Medulla oblongata (tissue), 1 donor: ENCODE measurements at regions not wholly inside any gene's neighbourhood (a gene's known extent, or its start where the extent isn't known, plus 50 kb on each side); places are given as distances from the start of the nearest gene placed in this dataset.
"Not testable (repeated sequence)": the region's sequence is repeated elsewhere in the genome, so short reads cannot be mapped to it uniquely, and the experiment has no call there.

Experiments
- DNase-seq: peaks from one replicate; pipeline ENCODE4 v3.0.0-alpha.2; 2015; ENCODE audit errors: extremely low spot score

DNA sequence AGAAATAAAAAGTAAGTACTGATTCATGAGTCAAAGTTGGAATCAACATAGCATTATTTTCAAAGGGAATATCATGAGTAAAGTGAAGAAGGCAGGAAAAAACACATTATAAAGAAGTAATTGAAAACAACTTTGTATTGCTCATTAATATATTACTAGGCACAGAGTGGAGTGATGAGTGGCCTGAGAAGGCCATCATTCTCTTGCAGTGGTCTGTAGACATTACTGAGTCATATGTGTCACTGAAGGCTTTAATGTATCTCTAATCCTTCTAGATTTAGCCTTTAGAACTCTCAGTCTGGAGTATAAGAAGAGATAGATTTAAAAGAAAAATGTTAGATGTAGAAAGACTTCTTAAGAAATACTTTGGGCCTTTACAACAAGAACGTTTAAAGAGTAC, 881.4 kb downstream of the DNAH5 start:
- no peak for DNase-seq

DNA sequence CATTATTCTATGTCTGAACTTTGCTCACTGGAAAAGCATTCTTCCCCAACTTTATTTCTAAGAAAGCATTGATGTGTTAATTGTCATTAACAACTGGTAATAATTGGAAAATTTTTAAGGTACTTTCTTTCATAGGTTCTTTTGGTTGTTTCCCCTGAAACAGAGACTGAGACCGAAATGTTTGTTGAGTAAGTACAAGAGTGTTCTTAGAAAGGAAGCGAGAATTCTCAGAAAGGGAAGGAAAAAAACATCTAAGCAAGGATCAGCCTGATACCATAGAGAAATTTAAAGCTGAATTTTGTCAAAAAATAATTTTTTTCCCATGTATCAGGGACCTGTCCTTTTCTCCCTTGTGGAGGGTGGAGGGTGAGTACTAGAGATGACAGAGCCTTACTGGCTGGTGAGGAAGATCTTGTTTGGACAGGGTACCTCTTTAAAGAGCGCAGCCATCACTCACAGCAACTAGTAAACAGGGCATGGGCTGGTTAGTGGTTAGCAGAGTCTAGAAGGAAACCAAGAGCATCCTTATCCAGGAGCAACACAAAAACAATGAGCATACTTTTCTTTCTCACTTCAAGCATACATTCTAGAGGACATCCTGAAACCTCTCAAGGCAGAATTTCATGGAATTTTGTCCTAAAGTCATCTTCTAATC, 898.5 kb downstream of the DNAH5 start:
- DNase-seq = no peak

DNA sequence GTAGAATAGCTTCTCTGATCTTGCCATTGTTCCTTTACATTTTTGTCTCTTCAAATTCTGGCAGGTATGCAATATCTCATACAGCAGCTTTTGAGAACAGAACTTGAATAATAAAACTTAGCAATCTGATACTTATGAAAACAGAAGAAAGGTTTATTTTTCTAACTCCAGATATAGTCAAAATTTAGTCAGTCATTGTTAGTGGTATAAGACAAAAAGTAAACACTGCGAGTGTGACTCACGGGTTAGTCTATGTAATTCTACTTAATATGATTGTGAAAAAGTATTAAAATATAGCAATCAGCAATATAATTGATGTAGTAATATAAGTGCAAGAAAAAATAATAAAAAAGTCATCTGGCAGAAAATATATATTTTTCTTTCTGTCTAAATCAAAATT, 910.4 kb downstream of the DNAH5 start:
- DNase-seq = no peak

DNA sequence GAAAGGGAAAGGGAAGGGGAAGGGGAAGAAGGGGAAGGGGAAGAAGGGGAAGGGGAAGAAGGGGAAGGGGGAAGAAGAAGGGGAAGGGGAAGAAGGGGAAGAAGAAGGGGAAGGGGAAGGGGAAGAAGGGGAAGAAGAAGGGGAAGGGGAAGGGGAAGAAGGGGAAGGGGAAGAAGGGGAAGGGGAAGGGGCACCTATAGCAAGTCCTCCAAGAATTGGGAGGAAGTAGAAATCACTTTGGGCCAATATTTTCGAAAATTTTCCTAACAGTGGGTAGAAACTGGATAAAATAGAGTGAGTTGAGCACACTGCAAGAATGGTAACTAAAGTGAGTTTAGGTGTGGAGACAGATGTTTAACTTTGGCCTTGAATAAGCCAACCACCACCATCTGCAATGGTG, 915.3 kb downstream of the DNAH5 start:
- no peak for DNase-seq

DNA sequence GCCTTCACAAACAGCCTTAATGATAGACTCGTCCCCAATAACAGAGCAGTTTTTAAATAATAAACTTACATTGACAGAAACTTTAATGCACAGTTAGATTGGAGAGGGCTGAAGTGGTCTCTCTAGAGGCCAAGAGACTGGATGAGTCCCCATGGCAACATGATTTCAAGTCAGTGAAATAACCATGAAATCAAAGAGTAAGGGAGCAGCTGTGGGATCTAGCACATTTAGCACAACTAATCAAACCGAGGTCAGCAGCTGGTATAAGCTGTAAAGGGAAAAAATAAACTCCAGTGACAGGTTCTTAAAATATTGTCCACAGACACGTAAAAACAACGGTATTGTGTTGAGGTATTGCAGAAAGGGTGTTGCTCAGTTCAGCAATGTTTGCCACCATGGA, 916.6 kb downstream of the DNAH5 start:
- no peak for DNase-seq

DNA sequence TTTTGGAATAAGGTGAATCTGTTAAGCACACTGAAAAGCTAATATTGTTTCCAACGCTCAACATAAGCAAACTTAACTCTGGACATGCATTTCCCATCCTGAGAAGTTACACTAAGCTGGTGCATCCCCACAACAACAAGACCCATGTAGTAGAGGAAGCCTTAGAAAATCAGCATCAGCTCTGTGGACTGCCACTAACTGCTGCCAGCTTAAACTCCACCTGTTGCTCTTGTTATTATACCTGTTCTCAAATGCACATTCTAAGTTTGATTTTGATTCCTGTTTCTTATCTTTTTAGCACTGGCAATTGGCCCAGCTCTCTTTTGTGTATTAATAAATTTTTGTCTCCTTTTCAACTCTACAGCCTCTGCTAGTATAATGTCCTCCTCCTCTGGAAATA, 924.8 kb downstream of the DNAH5 start:
- DNase-seq = no peak

DNA sequence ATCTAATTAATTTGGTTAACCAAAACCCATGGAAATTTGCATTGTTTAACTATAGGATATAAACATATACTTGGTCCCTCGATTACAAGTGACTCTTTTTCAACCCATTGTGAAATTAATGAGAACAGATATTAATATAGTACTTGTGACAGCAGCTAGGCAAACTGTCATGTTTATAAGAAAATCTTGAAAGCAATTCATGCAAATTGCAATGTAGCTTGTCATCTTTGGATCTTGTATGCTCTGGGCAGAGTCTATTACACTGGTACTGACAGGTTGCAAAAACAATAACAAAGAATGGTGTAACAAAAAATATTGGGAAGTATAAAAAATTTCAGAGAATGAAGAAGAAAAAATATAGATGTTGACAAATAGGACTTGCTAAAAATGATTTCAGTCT, 941.0 kb downstream of the DNAH5 start:
- DNase-seq = no peak

DNA sequence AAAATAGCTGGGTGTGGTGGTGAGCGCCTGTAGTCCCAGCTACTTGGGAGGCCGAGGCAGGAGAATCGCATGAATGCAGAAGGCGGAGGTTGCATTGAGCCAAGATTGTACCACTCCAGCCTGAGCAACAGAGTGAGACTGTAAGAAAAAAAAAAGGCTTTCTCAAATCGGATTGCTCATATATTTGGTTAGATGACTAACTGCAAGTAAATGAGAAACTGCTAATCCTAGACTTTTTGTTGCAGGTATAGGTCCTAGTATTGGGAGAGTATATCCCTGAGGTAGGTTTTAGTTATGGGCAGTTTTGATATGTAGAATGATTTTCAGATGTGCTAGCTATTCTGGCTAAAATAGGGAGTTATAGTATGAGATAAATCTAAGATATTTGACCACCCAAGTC, 944.8 kb downstream of the DNAH5 start:
- no peak for DNase-seq

DNA sequence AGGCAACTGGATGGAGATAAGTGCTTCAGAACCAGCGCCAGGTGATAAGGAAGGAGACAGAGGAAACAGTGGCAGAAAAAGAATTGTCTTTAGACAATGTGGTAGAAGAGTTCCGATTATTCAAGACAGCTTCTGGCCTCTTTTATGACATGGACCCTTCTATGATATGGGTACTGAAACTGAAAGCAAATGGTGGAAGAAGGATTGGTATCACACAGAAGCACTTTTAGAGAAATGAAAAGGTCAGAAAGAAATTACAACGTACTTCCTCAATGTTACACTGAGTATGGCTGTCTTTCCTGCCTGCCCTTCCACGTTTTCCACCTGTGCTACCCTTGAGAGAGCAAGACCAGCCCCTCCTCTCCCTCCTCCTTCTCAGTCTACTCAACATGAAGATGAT, 959.3 kb downstream of the DNAH5 start:
- no peak for DNase-seq

DNA sequence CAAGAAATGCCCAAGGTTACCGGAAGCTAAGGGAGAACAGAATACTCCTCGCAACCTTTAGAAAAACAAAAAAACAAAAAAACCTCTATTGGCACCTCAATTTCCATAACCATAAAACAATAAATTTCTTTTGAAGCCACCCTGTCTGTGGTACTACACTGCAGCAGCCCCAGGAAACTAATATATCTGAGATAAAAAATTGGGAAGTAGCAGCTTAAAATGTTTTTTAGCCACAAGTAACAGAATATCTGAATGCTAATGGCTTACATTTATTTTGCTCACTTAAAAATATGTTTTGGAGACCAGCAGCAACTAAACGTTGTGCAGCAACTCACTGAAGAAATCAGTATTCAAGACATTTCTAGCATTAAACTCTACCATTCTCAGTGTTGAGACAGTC, 969.6 kb downstream of the DNAH5 start:
- DNase-seq = no peak

DNA sequence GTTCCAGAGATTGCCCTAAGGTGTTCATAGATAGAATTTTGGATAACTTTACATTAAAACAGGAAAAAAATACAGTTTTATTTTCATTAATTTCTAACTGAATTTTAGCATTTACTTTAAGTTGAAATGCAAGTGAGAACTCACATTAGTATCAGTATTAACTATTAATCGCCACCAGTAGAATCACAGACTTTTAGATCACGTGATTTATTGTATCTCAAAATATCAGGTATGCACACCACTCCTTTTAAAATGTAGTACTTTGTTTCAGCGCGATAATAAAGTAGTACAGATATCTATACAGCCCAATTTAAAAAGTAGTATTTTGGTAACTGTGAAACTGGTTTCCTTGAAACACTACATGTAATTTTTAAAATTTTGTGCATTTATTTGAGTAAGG, 978.7 kb downstream of the DNAH5 start:
- DNase-seq = no peak

DNA sequence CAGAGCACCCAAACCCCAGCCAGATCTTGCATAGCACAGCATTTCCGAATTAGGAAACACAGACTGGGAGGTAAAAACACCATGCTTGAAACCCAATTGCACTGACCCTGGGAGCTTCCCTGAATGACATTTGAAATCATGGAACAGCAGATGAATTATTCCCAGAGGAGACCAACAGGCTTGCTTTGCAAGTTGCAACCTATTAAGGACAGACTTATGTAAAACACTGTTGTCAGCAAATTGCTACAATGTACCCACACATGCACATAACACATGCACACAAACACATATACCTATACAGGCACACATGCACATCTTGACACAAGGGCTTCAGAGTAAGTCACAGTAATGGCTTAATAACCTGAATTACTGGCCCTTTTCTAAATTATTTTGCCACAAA, 984.8 kb downstream of the DNAH5 start:
- no peak for DNase-seq

DNA sequence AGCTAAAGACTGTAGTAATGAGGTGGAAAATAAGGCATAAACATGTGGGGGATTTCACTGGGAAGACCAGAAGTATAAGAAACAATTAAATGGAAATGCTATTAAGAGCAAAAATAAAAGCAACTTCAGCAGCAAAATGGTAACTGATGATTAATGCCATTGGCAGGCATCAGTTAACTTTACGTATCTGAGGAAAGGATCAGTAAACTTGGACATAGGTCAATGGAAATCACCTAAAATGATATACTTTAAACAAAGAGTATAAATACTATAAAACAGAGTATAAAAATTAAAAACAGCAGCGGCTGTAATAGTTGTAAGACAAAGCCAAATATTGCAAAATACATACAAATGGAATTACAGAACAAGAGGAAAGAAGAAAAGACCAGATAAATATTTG, 992.1 kb downstream of the DNAH5 start:
- no peak for DNase-seq

DNA sequence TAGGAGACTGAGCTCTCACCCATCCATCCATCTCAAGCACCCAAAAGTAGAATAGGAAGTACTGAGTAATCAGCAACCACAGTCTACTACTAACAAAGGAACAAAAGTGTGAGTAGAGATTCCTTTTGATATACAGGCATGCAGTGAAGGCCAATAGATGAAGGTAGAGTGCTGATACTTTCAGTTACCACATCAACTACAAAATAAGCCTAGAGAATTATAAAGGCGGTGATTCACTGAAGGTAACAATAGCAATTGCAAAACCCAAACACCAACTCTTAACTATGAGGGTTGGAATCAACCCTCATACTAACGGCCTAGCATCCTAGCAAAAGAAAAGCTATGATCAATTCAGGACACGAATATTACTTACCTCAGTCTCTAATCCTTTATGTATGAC, 992.6 kb downstream of the DNAH5 start:
- DNase-seq = no peak

DNA sequence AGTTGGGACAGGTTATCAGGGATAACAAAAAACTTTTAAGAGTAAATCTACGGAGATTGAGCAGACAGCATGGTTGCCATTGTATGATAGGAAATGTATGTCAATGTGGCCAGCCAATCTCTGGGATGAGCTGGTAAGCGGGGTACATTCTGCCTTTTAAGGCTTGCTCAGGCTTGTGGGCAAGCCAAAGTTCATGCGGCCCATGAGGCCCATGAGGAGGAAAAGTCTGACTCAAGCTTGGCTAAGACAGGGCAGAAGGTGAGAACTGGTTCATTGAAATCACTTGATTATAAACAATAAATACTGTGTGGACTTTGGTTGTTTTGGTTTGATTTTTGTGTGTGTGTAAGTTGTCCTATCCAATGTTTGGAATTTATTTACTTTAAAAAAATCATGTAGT, 997.1 kb downstream of the DNAH5 start:
- no peak for DNase-seq

DNA sequence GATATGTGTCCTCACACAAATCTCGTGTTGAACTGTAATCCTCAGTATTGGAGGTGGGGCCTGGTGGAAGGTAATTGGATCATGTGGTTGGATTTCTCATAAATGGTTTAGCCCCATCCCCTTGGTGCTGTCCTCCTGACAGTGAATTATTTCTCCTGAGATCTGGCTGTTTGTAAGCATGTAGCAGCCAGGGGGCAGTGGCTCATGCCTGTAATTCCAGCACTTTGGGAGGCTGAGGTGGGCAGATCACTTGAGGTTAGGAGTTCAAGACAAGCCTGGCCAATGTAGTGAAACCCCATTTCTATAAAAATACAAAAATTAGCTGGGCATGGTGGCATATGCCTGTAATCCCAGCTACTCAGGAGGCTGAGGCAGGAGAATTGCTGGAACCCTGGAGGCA, 999.0 kb downstream of the DNAH5 start:
- not testable (repeated sequence) for DNase-seq

DNA sequence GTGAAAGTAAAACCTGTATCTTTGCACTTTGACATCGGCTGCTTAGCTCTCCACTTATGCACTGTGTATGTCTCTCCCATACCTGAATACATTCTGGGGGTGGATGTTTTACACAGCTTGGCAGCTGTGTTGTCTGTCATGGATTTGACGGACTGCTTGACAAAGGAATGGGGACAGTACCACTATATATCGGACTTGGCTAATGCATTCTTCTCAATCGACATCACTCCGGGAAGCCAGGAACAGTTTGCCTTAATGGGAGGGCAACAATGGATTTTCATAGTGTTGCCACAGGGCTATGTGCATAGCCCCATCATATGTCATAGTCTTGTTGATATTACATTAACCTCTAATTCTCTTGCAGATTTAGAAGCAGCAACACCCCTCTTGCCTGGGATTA, 1008.3 kb downstream of the DNAH5 start:
- no peak for DNase-seq

DNA sequence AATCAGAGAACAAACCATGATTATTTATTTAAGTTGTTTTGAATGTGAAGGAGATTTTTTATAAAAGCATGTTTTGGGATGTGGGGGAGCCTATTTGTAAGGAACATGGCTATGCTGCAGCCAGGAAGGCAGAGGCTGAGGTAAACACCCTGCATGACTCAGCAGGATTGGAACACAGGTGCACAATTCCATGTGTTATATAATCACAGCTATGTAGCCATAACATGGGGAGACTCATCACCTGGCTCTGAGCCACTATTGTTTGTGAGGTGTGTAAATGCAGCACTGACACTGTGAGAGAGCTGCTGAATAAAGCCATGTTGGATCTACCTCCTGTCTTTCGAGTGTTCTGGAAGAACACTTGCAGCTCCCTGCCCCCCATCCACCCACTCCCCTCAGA, 1009.8 kb downstream of the DNAH5 start:
- no peak for DNase-seq

DNA sequence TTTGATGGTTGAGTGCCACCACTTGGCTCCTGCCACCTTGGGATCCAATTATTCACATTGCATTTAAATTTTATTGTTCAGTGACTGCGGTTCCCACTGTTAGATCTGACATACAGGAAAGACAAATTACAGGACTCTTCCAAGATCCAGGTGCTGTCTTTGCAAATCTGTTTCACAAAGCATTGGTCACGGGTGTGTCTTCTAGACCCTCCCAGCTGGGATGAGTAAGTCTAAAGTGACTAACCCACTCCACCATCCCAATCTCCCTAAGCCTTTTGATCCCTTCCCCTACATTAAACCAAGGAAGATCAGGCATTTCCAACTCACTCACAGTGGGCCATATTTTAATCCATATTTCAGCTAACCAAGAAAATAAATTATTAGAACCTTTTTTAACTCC, 1016.3 kb upstream of the CTNND2 start:
- DNase-seq = no peak

DNA sequence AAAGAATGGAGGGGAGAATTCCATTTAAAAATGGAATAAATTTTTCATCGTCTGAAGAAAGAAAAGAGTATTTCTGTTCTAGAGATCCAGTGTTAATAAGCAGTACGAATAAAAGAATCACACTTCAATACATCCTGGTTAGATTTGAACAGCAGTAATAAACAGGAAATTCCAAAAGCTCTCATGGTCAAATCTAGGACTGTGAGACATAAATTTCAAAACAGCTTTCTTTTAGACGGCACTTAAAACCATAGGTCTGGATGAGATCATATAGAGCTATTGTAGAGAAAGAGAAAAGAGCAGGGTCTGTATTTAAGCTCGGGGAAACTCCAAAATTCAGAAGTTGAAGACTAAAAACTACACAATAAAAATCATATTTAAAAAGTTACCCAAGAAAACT, 1006.9 kb upstream of the CTNND2 start:
- DNase-seq = no peak

DNA sequence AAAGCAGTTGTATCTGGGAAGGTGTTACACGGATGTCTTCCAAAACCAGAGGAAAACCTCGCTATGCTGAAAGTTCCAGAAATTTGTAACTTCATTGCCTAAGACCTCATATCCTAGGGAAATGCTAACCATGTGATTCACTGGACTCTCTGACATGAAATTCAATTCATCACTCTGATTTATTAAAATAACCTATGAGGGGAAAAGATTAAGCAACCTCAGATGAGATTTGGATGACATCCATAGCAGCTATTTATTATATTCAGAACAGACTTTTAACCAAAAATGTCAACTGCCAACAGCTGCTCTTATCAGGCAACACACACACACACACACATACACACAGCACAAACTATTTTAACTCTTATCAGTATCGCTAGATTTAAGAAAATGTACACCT, 1006.4 kb upstream of the CTNND2 start:
- no peak for DNase-seq

DNA sequence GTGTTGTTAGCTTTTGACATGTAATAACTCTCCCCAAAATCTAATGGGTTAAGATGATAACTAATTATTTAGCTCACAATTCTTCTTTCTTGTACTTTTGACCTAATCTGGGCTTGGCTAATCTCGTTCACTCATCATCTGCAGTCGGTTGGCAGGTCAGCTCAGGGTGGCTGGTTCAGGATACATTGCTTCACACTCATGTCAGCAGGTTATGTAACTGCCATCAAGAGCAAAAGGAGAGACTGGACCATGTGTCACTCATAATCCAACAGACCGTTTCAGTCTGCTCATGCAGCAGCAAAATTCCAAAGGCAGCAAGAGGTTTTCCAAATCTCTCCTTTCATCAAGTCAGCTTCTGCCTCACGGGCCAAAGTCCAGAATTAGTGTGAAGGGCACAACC, 998.4 kb upstream of the CTNND2 start:
- no peak for DNase-seq

DNA sequence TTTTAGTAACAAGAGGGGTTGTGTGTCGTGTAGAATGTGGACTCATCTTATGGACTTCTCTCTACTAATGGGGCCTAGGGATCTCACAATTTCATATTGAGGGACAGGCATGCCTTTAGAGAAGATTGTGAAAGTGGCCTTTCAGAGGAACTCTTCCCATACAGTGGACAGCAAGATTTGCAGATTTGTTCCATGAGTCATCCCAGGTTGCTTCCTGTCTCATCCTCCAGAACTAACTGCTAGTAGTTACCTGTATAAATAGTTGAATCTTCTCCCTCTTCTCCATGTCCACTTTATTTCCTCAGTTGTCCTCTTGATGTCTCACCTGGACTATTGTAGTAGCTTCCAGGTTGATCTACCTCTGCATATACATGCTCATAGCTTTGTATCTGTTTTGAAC, 997.5 kb upstream of the CTNND2 start:
- no peak for DNase-seq

DNA sequence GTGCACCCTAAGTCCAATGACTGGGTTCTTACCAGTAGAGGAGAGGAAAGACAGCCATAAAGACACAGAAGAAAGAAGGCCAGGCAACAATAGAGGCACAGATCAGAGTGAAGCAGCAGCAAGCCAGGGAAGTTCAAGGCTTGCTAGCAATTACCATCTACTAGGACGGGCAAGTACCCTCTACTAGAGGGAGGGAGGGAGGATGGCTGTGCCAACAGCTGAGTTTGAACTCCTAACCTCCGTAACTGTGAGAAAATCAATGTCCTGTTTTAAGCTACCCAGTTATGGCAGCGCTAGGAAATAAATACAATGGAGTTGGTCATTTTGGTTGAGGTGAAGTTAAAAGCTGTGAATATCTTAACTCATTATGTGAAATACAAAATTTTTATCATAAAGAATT, 991.8 kb upstream of the CTNND2 start:
- DNase-seq = no peak

DNA sequence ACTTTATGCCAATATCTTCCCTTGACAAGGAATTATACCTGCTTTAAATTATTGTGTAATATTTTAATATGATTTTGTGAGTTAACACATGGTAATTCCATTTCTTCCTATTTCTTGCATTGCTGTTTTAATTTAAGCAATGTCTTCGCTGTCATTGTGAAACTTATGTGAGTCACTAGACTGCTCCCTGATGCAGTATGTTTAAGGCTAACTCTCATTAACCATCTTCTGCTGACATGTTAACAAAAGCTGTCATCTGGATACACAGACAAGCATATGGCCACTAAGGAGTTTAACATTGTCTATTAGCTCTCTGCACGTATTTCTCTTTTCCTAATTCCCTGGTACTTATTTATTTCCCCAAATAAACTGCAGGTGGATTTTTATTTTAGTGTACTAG, 980.8 kb upstream of the CTNND2 start:
- no peak for DNase-seq
